GM23248 (cell line): ENCODE measurements at regions not wholly inside any gene's neighbourhood (a gene's known extent, or its start where the extent isn't known, plus 50 kb on each side); places are given as distances from the start of the nearest gene placed in this dataset.
"Not testable (repeated sequence)": the region's sequence is repeated elsewhere in the genome, so short reads cannot be mapped to it uniquely, and the experiment has no call there.

Source experiments
- DNase-seq: peaks from one replicate; pipeline ENCODE4 v3.0.0-alpha.2; 2015
- H2AFZ ChIP-seq: fragments of 200-600 bp; sonication (generic); 2 replicates; pipeline ENCODE4 v1.6.1; 2016; ENCODE audit warnings: antibody characterized with exemption
- H3F3A ChIP-seq: fragments of 200-600 bp; sonication (generic); 2 replicates; pipeline ENCODE4 v1.6.1; 2016; ENCODE audit warnings: mild to moderate bottlenecking, antibody characterized with exemption, mixed run types; ENCODE audit not compliant: insufficient read depth
- H3K27ac ChIP-seq: fragments of 200-600 bp; sonication (generic); 2 replicates; pipeline ENCODE4 v1.5.1; 2016; ENCODE audit warnings: mild to moderate bottlenecking
- H3K27me3 ChIP-seq: fragments of 200-600 bp; sonication (generic); replicated peaks from 2 replicates; pipeline ENCODE4 v1.6.1; 2016; ENCODE audit warnings: mild to moderate bottlenecking; ENCODE audit not compliant: insufficient read depth
- H3K36me3 ChIP-seq: fragments of 200-600 bp; sonication (generic); 2 replicates; pipeline ENCODE4 v1.6.1; 2016; ENCODE audit warnings: low read depth, mild to moderate bottlenecking
- H3K4me1 ChIP-seq: fragments of 200-600 bp; sonication (generic); 2 replicates; pipeline ENCODE4 v1.6.1; 2016; ENCODE audit warnings: mild to moderate bottlenecking; ENCODE audit not compliant: insufficient read depth
- H3K4me2 ChIP-seq: fragments of 200-600 bp; sonication (generic); one replicate; pipeline ENCODE4 v1.6.1; 2016; ENCODE audit warnings: mild to moderate bottlenecking; ENCODE audit not compliant: unreplicated experiment
- H3K4me3 ChIP-seq: fragments of 200-600 bp; sonication (generic); 2 replicates; pipeline ENCODE4 v1.5.1; 2016; ENCODE audit warnings: mild to moderate bottlenecking
- H3K79me2 ChIP-seq: fragments of 200-600 bp; sonication (generic); 2 replicates; pipeline ENCODE4 v1.6.1; 2016; ENCODE audit warnings: mild to moderate bottlenecking; ENCODE audit not compliant: insufficient read depth
- H3K9ac ChIP-seq: fragments of 200-600 bp; sonication (generic); 2 replicates; pipeline ENCODE4 v1.6.1; 2016; ENCODE audit warnings: mild to moderate bottlenecking
- H3K9me2 ChIP-seq: fragments of 200-600 bp; sonication (generic); 2 replicates; pipeline ENCODE4 v1.6.1; 2016; ENCODE audit warnings: mixed run types, mild to moderate bottlenecking, moderate library complexity; ENCODE audit not compliant: insufficient read depth
- H3K9me3 ChIP-seq: fragments of 200-600 bp; sonication (generic); one replicate; pipeline ENCODE4 v1.6.1; 2017; ENCODE audit warnings: low read depth
- H4K20me1 ChIP-seq: fragments of 200-600 bp; sonication (generic); 2 replicates; pipeline ENCODE4 v1.6.0; 2016; ENCODE audit not compliant: insufficient read depth
- WGBS, 2 experiments: methylation state at CpG; one replicate each; pipeline ENCODE4 v1.1.6; 2015 to 2017; ENCODE audit warnings: low lambda C conversion rate in 2 of 2, low coverage in 1 of 2; ENCODE audit errors: missing lambda C conversion rate in 2 of 2; 5-methylcytosine and 5-hydroxymethylcytosine counted together
- in situ Hi-C: fragments of 300-500 bp; cut with MboI; formaldehyde crosslinking; loops from 2 replicates; pipeline ENCODE4 v1.15.0; 2020

GRCh38 chr1:120600442-120601041, 123.2 kb upstream of the NBPF26 start:
- H3K27ac ChIP-seq, DNase-seq, H3K27me3 ChIP-seq, H2AFZ ChIP-seq, H3F3A ChIP-seq, H3K36me3 ChIP-seq, H4K20me1 ChIP-seq, H3K4me1 ChIP-seq, H3K4me2 ChIP-seq, in situ Hi-C loops, H3K9ac ChIP-seq, H3K4me3 ChIP-seq, H3K9me2 ChIP-seq, H3K79me2 ChIP-seq, H3K9me3 ChIP-seq: not testable (repeated sequence)
- no CpG with 5 or more reads among the region's 3 CpGs for WGBS, 2 experiments

GRCh38 chr1:120607882-120608281, 115.9 kb upstream of the NBPF26 start:
- H3K9me3 ChIP-seq, H3K4me1 ChIP-seq, H3K9ac ChIP-seq, H3K36me3 ChIP-seq, H3K9me2 ChIP-seq, H3K4me2 ChIP-seq, H3K27me3 ChIP-seq, H3K27ac ChIP-seq, H2AFZ ChIP-seq, in situ Hi-C loops, DNase-seq, H3K79me2 ChIP-seq, H3K4me3 ChIP-seq, H3F3A ChIP-seq, H4K20me1 ChIP-seq: not testable (repeated sequence)
- WGBS, 2 experiments = no CpG with 5 or more reads among the region's 3 CpGs

- H3K9me2 ChIP-seq, H3K9ac ChIP-seq, in situ Hi-C loops, H3K4me3 ChIP-seq, H3K4me2 ChIP-seq, H3K9me3 ChIP-seq, H2AFZ ChIP-seq, H3F3A ChIP-seq, H3K4me1 ChIP-seq, H3K27me3 ChIP-seq, H3K79me2 ChIP-seq, H3K36me3 ChIP-seq, DNase-seq, H3K27ac ChIP-seq, H4K20me1 ChIP-seq: not testable (repeated sequence)
- no CpG with 5 or more reads among the region's 8 CpGs for WGBS, 2 experiments
Measured at GRCh38 chr1:120608314-120609014, 115.3 kb upstream of the NBPF26 start.

- H3K36me3 ChIP-seq, H3K4me1 ChIP-seq, H3K4me3 ChIP-seq, H2AFZ ChIP-seq, H3F3A ChIP-seq, H3K4me2 ChIP-seq, H3K27me3 ChIP-seq, H3K79me2 ChIP-seq, H3K9ac ChIP-seq, H3K9me3 ChIP-seq, H3K9me2 ChIP-seq, DNase-seq, H3K27ac ChIP-seq, in situ Hi-C loops, H4K20me1 ChIP-seq: not testable (repeated sequence)
- WGBS, 2 experiments = no CpG with 5 or more reads among the region's 3 CpGs
Measured at GRCh38 chr1:120609015-120609573, 114.7 kb upstream of the NBPF26 start.

GRCh38 chr1:120609834-120610233, 113.9 kb upstream of the NBPF26 start:
- H3K4me2 ChIP-seq, H3K79me2 ChIP-seq, H3K27ac ChIP-seq, H3K9ac ChIP-seq, H4K20me1 ChIP-seq, H3F3A ChIP-seq, DNase-seq, H3K36me3 ChIP-seq, H3K9me2 ChIP-seq, H3K4me3 ChIP-seq, H2AFZ ChIP-seq, H3K9me3 ChIP-seq, H3K27me3 ChIP-seq, in situ Hi-C loops, H3K4me1 ChIP-seq: not testable (repeated sequence)
- WGBS, 2 experiments = no CpG with 5 or more reads among the region's 6 CpGs

GRCh38 chr1:120614931-120615639, 108.7 kb upstream of the NBPF26 start:
- H3K9me3 ChIP-seq, H4K20me1 ChIP-seq: not testable (repeated sequence)
- WGBS, 2 experiments = no CpG with 5 or more reads among the region's 4 CpGs

GRCh38 chr1:120617493-120617892, 106.3 kb upstream of the NBPF26 start:
- H3K4me1 ChIP-seq, H3K27ac ChIP-seq, H3K27me3 ChIP-seq, H3K79me2 ChIP-seq, H2AFZ ChIP-seq, DNase-seq, in situ Hi-C loops, H3K9ac ChIP-seq, H3K9me2 ChIP-seq, H3K4me3 ChIP-seq, H3K4me2 ChIP-seq, H4K20me1 ChIP-seq, H3K9me3 ChIP-seq, H3F3A ChIP-seq, H3K36me3 ChIP-seq: not testable (repeated sequence)
- no CpG with 5 or more reads among the region's 3 CpGs for WGBS, 2 experiments

More at GRCh38 chr1:120614931-120615639, 108.7 kb upstream of the NBPF26 start:
- H3K4me3 ChIP-seq, H3F3A ChIP-seq, H3K4me2 ChIP-seq, H3K79me2 ChIP-seq, DNase-seq, H3K9ac ChIP-seq, H3K4me1 ChIP-seq, in situ Hi-C loops, H2AFZ ChIP-seq, H3K36me3 ChIP-seq, H3K27ac ChIP-seq, H3K9me2 ChIP-seq, H3K27me3 ChIP-seq: not testable (repeated sequence)
